Testis (tissue), 2 donors: ENCODE measurements at regions not wholly inside any gene's neighbourhood (a gene's known extent, or its start where the extent isn't known, plus 50 kb on each side); places are given as distances from the start of the nearest gene placed in this dataset.

Source experiments
- POLR2A ChIP-seq: fragments of 450-650 bp; IDR thresholded peaks from one replicate; pipeline ENCODE4 v1.6.1; 2017; ENCODE audit warnings: antibody characterized with exemption, mild to moderate bottlenecking, moderate library complexity
- TF ChIP-seq, protein P1 (sequence below), 3 experiments: fragments of 450-650 bp in 2 of 3; fragments of 200-600 bp in 1 of 3; sonication (generic) in 1 of 3; IDR thresholded peaks; one replicate each; pipeline ENCODE4 v1.5.1; 2016 to 2019; ENCODE audit warnings: antibody characterized with exemption in 3 of 3, mild to moderate bottlenecking in 2 of 3, moderate library complexity in 1 of 3

DNA sequence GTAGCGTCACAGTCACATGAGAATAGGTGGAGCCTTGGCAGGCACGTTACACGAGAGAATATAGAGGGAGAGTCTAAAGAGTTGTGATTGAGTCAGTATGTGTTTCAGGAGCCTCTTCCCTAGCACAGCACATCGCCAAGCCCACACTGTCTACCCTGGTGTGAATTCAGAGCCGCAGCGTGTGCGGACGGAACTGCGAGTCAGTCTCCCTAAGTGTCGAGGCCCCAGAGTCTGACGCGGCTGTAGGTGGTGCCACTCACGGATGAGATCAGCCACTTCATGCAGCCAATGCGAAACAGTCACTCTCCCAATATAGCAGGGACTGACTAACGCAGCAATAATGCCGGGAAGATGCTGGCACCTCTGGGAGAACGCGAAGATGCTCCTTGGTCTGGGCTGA is 587.3 kb upstream of the ID2 start:
- TF ChIP-seq, protein P1, sequence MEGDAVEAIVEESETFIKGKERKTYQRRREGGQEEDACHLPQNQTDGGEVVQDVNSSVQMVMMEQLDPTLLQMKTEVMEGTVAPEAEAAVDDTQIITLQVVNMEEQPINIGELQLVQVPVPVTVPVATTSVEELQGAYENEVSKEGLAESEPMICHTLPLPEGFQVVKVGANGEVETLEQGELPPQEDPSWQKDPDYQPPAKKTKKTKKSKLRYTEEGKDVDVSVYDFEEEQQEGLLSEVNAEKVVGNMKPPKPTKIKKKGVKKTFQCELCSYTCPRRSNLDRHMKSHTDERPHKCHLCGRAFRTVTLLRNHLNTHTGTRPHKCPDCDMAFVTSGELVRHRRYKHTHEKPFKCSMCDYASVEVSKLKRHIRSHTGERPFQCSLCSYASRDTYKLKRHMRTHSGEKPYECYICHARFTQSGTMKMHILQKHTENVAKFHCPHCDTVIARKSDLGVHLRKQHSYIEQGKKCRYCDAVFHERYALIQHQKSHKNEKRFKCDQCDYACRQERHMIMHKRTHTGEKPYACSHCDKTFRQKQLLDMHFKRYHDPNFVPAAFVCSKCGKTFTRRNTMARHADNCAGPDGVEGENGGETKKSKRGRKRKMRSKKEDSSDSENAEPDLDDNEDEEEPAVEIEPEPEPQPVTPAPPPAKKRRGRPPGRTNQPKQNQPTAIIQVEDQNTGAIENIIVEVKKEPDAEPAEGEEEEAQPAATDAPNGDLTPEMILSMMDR (IDR thresholded peaks at IDR 0.05) = no peak
- no peak for TF ChIP-seq POLR2A
